AG04450 (cell line): ENCODE measurements at regions not wholly inside any gene's neighbourhood (a gene's known extent, or its start where the extent isn't known, plus 50 kb on each side); places are given as distances from the start of the nearest gene placed in this dataset.

ENCODE experiments used
- CTCF ChIA-PET: fragments of 300-600, 350-600 bp; formaldehyde crosslinking; extraction: SDS; loops from one replicate; lab custom pipeline; 2022; ENCODE audit warnings: antibody characterized with exemption, inconsistent platforms; lab: Charles Lee
- POLR2A ChIA-PET: fragments of 350-600 bp; formaldehyde crosslinking; extraction: SDS; loops from one replicate; lab custom pipeline; 2021; ENCODE audit warnings: antibody characterized with exemption, inconsistent platforms; lab: Yijun Ruan, JAX
- DNase-seq: peaks from one replicate; pipeline ENCODE4 v3.0.0-alpha.2; 2011; ENCODE audit warnings: low read depth, low spot score
- H3K27ac ChIP-seq: one replicate; pipeline ENCODE4 v1.5.1; 2012; ENCODE audit warnings: low read depth, low read length, control low read depth
- H3K27me3 ChIP-seq: one replicate; pipeline ENCODE4 v1.6.0; 2012; ENCODE audit warnings: low read length; ENCODE audit not compliant: control insufficient read depth, insufficient read depth
- H3K4me3 ChIP-seq: 2 replicates; pipeline ENCODE4 v1.5.1; 2011; ENCODE audit warnings: mild to moderate bottlenecking, low read depth, low read length, control low read depth
- H3K9me3 ChIP-seq: 2 replicates; pipeline ENCODE4 v1.5.1; 2012; ENCODE audit warnings: low read length; ENCODE audit not compliant: control insufficient read depth, insufficient read depth
- TF ChIP-seq, protein P1 (sequence below): IDR thresholded peaks from 2 replicates; pipeline ENCODE4 v1.5.1; 2011; ENCODE audit warnings: low read depth, low read length, control low read depth, inconsistent platforms

DNA sequence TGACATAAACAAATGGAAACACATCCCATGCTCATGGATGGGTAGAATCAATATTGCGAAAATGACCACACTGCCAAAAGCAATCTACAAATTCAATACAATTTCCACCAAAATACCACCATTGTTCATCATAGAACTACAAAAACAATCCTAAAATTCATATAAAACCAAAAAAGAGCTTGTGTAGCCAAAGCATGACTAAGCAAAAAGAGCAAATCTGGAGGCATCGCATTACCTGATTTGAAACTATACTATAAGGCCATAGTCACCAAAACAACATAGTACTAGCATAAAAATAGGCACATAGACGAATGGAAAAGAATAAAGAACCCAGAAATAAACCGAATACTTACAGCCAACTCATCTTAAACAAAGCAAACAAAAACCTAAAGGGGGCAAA, 342.8 kb upstream of the AGA start:
- Histone ChIP-seq H3K9me3 (no peaks in the 10 kb centered on the region), H3K27me3 (no peaks in the 10 kb centered on the region), H3K27ac (no peak overlapping the region), H3K4me3 (no peak overlapping the region)
- POLR2A ChIA-PET = no interaction called here
- TF ChIP-seq, protein P1, sequence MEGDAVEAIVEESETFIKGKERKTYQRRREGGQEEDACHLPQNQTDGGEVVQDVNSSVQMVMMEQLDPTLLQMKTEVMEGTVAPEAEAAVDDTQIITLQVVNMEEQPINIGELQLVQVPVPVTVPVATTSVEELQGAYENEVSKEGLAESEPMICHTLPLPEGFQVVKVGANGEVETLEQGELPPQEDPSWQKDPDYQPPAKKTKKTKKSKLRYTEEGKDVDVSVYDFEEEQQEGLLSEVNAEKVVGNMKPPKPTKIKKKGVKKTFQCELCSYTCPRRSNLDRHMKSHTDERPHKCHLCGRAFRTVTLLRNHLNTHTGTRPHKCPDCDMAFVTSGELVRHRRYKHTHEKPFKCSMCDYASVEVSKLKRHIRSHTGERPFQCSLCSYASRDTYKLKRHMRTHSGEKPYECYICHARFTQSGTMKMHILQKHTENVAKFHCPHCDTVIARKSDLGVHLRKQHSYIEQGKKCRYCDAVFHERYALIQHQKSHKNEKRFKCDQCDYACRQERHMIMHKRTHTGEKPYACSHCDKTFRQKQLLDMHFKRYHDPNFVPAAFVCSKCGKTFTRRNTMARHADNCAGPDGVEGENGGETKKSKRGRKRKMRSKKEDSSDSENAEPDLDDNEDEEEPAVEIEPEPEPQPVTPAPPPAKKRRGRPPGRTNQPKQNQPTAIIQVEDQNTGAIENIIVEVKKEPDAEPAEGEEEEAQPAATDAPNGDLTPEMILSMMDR = no peak
- CTCF ChIA-PET = no interaction called here
- no peak for DNase-seq

DNA sequence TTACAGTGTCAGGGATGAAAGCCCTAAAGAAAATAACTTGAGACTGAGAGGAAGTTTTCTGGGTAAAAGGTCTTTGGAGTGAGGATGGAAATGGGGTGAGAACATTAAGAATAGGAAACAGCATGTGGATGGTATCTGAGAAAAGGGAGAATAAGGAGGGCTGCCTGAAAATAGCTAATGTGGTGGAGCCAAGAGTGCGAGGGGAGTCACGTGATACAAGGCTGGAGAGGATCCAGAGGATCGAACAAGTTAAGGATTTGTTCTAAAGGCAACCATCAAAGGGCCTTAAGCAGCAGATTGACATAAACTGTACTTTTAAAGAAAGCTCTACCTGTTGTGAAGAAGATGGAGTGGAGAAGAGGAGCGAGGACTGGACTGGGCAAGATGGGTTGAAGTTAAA, 347.4 kb upstream of the AGA start:
- no peaks in the 10 kb centered on the region for H3K27me3 ChIP-seq
- no peak overlapping the region for H3K4me3 ChIP-seq
- ChIA-PET POLR2A (no interaction called here), CTCF (no interaction called here)
- H3K27ac ChIP-seq = no peak overlapping the region
- DNase-seq = no peak
- no peaks in the 10 kb centered on the region for H3K9me3 ChIP-seq
- TF ChIP-seq, protein P1 = no peak

DNA sequence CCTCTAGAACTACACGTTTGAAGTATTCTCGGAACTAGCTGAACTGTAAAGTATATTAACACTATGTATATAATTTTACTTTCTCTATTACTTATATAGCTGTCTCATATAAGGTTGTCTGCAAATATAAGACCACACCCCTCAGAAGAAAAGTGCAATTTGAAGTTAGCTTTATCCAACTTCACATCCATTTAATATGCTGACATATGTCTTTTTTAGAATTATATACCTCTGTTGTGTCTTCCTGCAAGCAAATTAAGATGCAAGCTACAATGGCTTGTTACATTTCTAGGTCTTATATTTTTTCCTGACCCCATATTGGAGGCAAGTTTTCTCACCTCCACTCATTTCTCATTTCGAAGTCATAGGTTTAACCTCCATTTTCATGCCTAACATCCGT, 349.0 kb upstream of the AGA start:
- Histone ChIP-seq H3K27me3 (no peaks in the 10 kb centered on the region), H3K4me3 (no peak overlapping the region), H3K27ac (no peak overlapping the region), H3K9me3 (no peaks in the 10 kb centered on the region)
- TF ChIP-seq, protein P1 = no peak
- CTCF ChIA-PET = no interaction called here
- no peak for DNase-seq
- POLR2A ChIA-PET = no interaction called here

GRCh38 chr4:177796841-177797240, 354.6 kb upstream of the AGA start:
- Histone ChIP-seq H3K4me3 (no peak overlapping the region), H3K9me3 (no peaks in the 10 kb centered on the region), H3K27ac (no peak overlapping the region), H3K27me3 (no peaks in the 10 kb centered on the region)
- ChIA-PET CTCF (no interaction called here), POLR2A (no interaction called here)
- DNase-seq = no peak
- TF ChIP-seq, protein P1 = no peak

DNA sequence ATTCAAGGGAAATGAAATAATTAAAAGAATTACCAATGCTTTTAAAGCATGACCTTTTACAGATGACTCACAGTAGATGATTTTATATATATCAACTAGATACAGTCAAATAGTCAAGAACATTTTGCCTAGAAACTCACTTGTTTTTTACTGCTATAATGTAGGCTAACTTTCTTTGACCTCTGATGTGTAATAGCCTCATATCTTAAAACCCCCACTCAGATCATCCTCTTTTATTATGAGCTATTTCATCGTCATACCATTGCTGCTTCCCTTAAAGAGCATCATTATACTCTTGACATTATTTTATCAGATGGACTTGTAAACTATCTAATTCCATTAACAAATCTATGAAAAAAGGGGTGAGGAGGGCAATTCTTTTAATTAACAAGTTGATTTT, 355.9 kb upstream of the AGA start:
- Histone ChIP-seq H3K27me3 (no peaks in the 10 kb centered on the region), H3K9me3 (no peaks in the 10 kb centered on the region), H3K27ac (no peak overlapping the region), H3K4me3 (no peak overlapping the region)
- POLR2A ChIA-PET = no interaction called here
- TF ChIP-seq, protein P1 = no peak
- CTCF ChIA-PET = no interaction called here
- no peak for DNase-seq
